ENCODE measurements at regions not wholly inside any gene's neighbourhood (a gene's known extent, or its start where the extent isn't known, plus 50 kb on each side); places are given as distances from the start of the nearest gene placed in this dataset.

- DNase-seq (ENCODE audit: low read depth): no peak
Observed at GRCh38 chr5:165290535-165290934, 1785.1 kb downstream of the MAT2B start.

GRCh38 chr5:165296401-165297130 lies 1791.1 kb downstream of the MAT2B start:
- DNase-seq (ENCODE audit: low read depth): no peak

GRCh38 chr5:165304193-165304827 lies 1798.9 kb downstream of the MAT2B start:
- no peak for DNase-seq (ENCODE audit: low read depth)

- no peak for DNase-seq (ENCODE audit: low read depth)
Observed at GRCh38 chr5:165305596-165305995, 1800.2 kb downstream of the MAT2B start.

GRCh38 chr5:165309446-165309845 lies 1804.0 kb downstream of the MAT2B start:
- DNase-seq (ENCODE audit: low read depth): no peak

GRCh38 chr5:165310031-165310430 lies 1804.6 kb downstream of the MAT2B start:
- DNase-seq (ENCODE audit: low read depth): no peak

- DNase-seq (ENCODE audit: low read depth): no peak
Observed at GRCh38 chr5:165321912-165322311, 1816.5 kb downstream of the MAT2B start.

- DNase-seq (ENCODE audit: low read depth): no peak
Observed at GRCh38 chr5:165325221-165325620, 1819.8 kb downstream of the MAT2B start.

GRCh38 chr5:165327631-165328030 lies 1822.2 kb downstream of the MAT2B start:
- no peak for DNase-seq (ENCODE audit: low read depth)

- no peak for DNase-seq (ENCODE audit: low read depth)
Observed at GRCh38 chr5:165328846-165329245, 1823.4 kb downstream of the MAT2B start.

GRCh38 chr5:165333623-165334022 lies 1828.2 kb downstream of the MAT2B start:
- DNase-seq (ENCODE audit: low read depth): no peak

- DNase-seq (ENCODE audit: low read depth): no peak
Observed at GRCh38 chr5:165334201-165334600, 1828.8 kb downstream of the MAT2B start.

- DNase-seq (ENCODE audit: low read depth): no peak
Observed at GRCh38 chr5:165349735-165350134, 1844.3 kb downstream of the MAT2B start.

GRCh38 chr5:165351342-165351741 lies 1845.9 kb downstream of the MAT2B start:
- DNase-seq (ENCODE audit: low read depth): no peak

GRCh38 chr5:165360366-165360765 lies 1854.9 kb downstream of the MAT2B start:
- DNase-seq (ENCODE audit: low read depth): no peak

GRCh38 chr5:165360784-165361542 lies 1855.5 kb downstream of the MAT2B start:
- DNase-seq (ENCODE audit: low read depth): no peak

GRCh38 chr5:165370233-165370632 lies 1864.8 kb downstream of the MAT2B start:
- no peak for DNase-seq (ENCODE audit: low read depth)

- DNase-seq (ENCODE audit: low read depth): no peak
Observed at GRCh38 chr5:165370794-165371193, 1865.4 kb downstream of the MAT2B start.

GRCh38 chr5:165375201-165375600 lies 1869.8 kb downstream of the MAT2B start:
- no peak for DNase-seq (ENCODE audit: low read depth)

GRCh38 chr5:165393839-165394238 lies 1888.4 kb downstream of the MAT2B start:
- DNase-seq (ENCODE audit: low read depth): no peak

- DNase-seq (ENCODE audit: low read depth): no peak
Observed at GRCh38 chr5:165397516-165397915, 1892.1 kb downstream of the MAT2B start.

GRCh38 chr5:165400086-165400485 lies 1894.7 kb downstream of the MAT2B start:
- DNase-seq (ENCODE audit: low read depth): no peak

GRCh38 chr5:165404917-165405316 lies 1899.5 kb downstream of the MAT2B start:
- no peak for DNase-seq (ENCODE audit: low read depth)
